Caco-2 (cell line): ENCODE measurements at regions not wholly inside any gene's neighbourhood (a gene's known extent, or its start where the extent isn't known, plus 50 kb on each side); places are given as distances from the start of the nearest gene placed in this dataset.

Experiments used
- BruUV-seq: library from RNA; stranded (reverse); fragments of 400-500 nt; replicated peaks from 2 replicates; lab custom pipeline; 2021; lab: Mats Ljungman, UMichigan
- CTCF ChIA-PET: fragments of 300-600 bp; sonication (Branson Sonifier 250); formaldehyde crosslinking; loops from one replicate; lab custom pipeline; 2022; ENCODE audit warnings: antibody characterized with exemption; lab: Charles Lee
- POLR2A ChIA-PET: fragments of 300-600 bp; sonication (Branson Sonifier 250); formaldehyde crosslinking; loops from one replicate; lab custom pipeline; 2022; ENCODE audit warnings: antibody characterized with exemption; lab: Charles Lee
- DNase-seq, 2 experiments: peaks; one replicate each; pipeline versions ENCODE4 v3.0.0 to v3.0.0-alpha.2; 2020 to 2022
- H3K27me3 ChIP-seq: replicated peaks from 2 replicates; pipeline ENCODE4 v1.6.0; 2011; ENCODE audit warnings: low read length; ENCODE audit not compliant: control insufficient read depth, insufficient read depth
- H3K36me3 ChIP-seq: 2 replicates; pipeline ENCODE4 v1.5.1; 2011; ENCODE audit warnings: low read length; ENCODE audit not compliant: control insufficient read depth, insufficient read depth
- H3K4me1 ChIP-seq: fragments of 250-450 bp; sonication (Bioruptor Pico); 2 replicates; pipeline ENCODE4 v1.5.1; 2020; ENCODE audit warnings: mild to moderate bottlenecking
- H3K4me3 ChIP-seq: 2 replicates; pipeline ENCODE4 v1.5.1; 2011; ENCODE audit warnings: low read depth, mild to moderate bottlenecking, control low read depth, low read length
- H3K9me3 ChIP-seq: fragments of 250-450 bp; sonication (Bioruptor Pico); 2 replicates; pipeline ENCODE4 v1.5.1; 2020; ENCODE audit warnings: mild to moderate bottlenecking, moderate library complexity
- H3K27ac Mint-ChIP-seq: one replicate; pipeline ENCODE4 v1.8.0; 2022; ENCODE audit warnings: mixed read lengths; ENCODE audit not compliant: unreplicated experiment
- H3K27me3 Mint-ChIP-seq: one replicate; pipeline ENCODE4 v1.8.0; 2022; ENCODE audit warnings: mixed read lengths; ENCODE audit not compliant: insufficient read depth, unreplicated experiment
- H3K36me3 Mint-ChIP-seq: one replicate; pipeline ENCODE4 v1.8.0; 2022; ENCODE audit warnings: mild to moderate bottlenecking, mixed read lengths; ENCODE audit not compliant: insufficient read depth, unreplicated experiment
- H3K4me1 Mint-ChIP-seq: one replicate; pipeline ENCODE4 v1.8.0; 2022; ENCODE audit warnings: low read depth, mixed read lengths; ENCODE audit not compliant: unreplicated experiment
- H3K4me3 Mint-ChIP-seq: one replicate; pipeline ENCODE4 v1.8.0; 2022; ENCODE audit warnings: mild to moderate bottlenecking, moderate library complexity, mixed read lengths; ENCODE audit not compliant: unreplicated experiment
- H3K9me3 Mint-ChIP-seq: one replicate; pipeline ENCODE4 v1.8.0; 2022; ENCODE audit warnings: mixed read lengths; ENCODE audit not compliant: unreplicated experiment
- CTCF ChIP-seq, 2 experiments: fragments of 200-600 bp in 1 of 2; IDR thresholded peaks; 1 replicate in 1 of 2; 2 replicates in 1 of 2; pipeline versions ENCODE4 v1.5.1 to v1.8.0; 2011 to 2022; ENCODE audit warnings: antibody characterized with exemption in 1 of 2, control low read depth in 1 of 2, inconsistent platforms in 1 of 2, low read depth in 1 of 2, low read length in 1 of 2, mild to moderate bottlenecking in 1 of 2, moderate library complexity in 1 of 2; ENCODE audit not compliant: insufficient read depth in 1 of 2, severe bottlenecking in 1 of 2, unreplicated experiment in 1 of 2
- intact Hi-C: fragments of 100-400 bp; cut with micrococcal nuclease; formaldehyde crosslinking; loops from one replicate; pipeline ENCODE4 v1.10.0; 2022; ENCODE audit not compliant: unreplicated experiment

- H3K36me3 Mint-ChIP-seq: no peaks in the 10 kb centered on the region
- POLR2A ChIA-PET: no interaction called here
These were observed 422.7 kb downstream of the MIAT start for GRCh38 chr22:27080036-27080578.

GRCh38 chr22:27080863-27081262, 423.5 kb downstream of the MIAT start:
- Mint-ChIP-seq H3K9me3 (no peaks in the 10 kb centered on the region), H3K36me3 (no peaks in the 10 kb centered on the region), H3K4me1 (no peaks in the 10 kb centered on the region), H3K27me3 (peaks cover 5% of the 10 kb centered on the region), H3K4me3 (no peak overlapping the region), H3K27ac (no peak overlapping the region)
- intact Hi-C loops: no loop called here
- POLR2A ChIA-PET: no interaction called here
- Histone ChIP-seq H3K4me3 (no peak overlapping the region), H3K4me1 (no peaks in the 10 kb centered on the region), H3K36me3 (no peaks in the 10 kb centered on the region), H3K27me3 (no peaks in the 10 kb centered on the region), H3K9me3 (no peaks in the 10 kb centered on the region)
- CTCF ChIA-PET: no interaction called here
- TF ChIP-seq CTCF (IDR thresholded peaks at IDR 0.05; ENCODE audit: insufficient read depth in 1 of 2, low read depth in 1 of 2, low read length in 1 of 2, severe bottlenecking in 1 of 2, unreplicated experiment in 1 of 2): no peak
- no peak for DNase-seq
- no TSS peak for BruUV-seq

More at GRCh38 chr22:27080036-27080578, 422.7 kb downstream of the MIAT start:
- CTCF ChIA-PET: no interaction called here
- Histone ChIP-seq H3K36me3 (no peaks in the 10 kb centered on the region), H3K27me3 (no peaks in the 10 kb centered on the region), H3K9me3 (no peaks in the 10 kb centered on the region), H3K4me1 (no peaks in the 10 kb centered on the region), H3K4me3 (no peak overlapping the region)
- H3K27ac Mint-ChIP-seq: no peak overlapping the region
- peaks cover 3% of the 10 kb centered on the region for H3K27me3 Mint-ChIP-seq
- H3K9me3 Mint-ChIP-seq: no peaks in the 10 kb centered on the region
- TF ChIP-seq CTCF (IDR thresholded peaks at IDR 0.05; ENCODE audit: insufficient read depth in 1 of 2, low read depth in 1 of 2, low read length in 1 of 2, severe bottlenecking in 1 of 2, unreplicated experiment in 1 of 2): no peak
- DNase-seq: no peak
- BruUV-seq: no TSS peak
- H3K4me1 Mint-ChIP-seq: no peaks in the 10 kb centered on the region
- intact Hi-C loops: no loop called here
- H3K4me3 Mint-ChIP-seq: no peak overlapping the region

- Histone ChIP-seq H3K4me3 (no peak overlapping the region), H3K9me3 (no peaks in the 10 kb centered on the region), H3K4me1 (no peaks in the 10 kb centered on the region), H3K36me3 (no peaks in the 10 kb centered on the region), H3K27me3 (no peaks in the 10 kb centered on the region)
- intact Hi-C loops: no loop called here
- peaks cover 13% of the 10 kb centered on the region for H3K27me3 Mint-ChIP-seq
- H3K4me1 Mint-ChIP-seq: no peaks in the 10 kb centered on the region
- CTCF ChIA-PET: interaction anchor here (0.5 kb wide), 1 partner anchor 1976 kb away, joined by 3 read pairs; no protein-coding TSS in a partner anchor
- POLR2A ChIA-PET: no interaction called here
- no peaks in the 10 kb centered on the region for H3K9me3 Mint-ChIP-seq
- no peak overlapping the region for H3K4me3 Mint-ChIP-seq
- no peak for TF ChIP-seq CTCF (IDR thresholded peaks at IDR 0.05; ENCODE audit: insufficient read depth in 1 of 2, low read depth in 1 of 2, low read length in 1 of 2, severe bottlenecking in 1 of 2, unreplicated experiment in 1 of 2)
- BruUV-seq: no TSS peak
- no peaks in the 10 kb centered on the region for H3K36me3 Mint-ChIP-seq
- H3K27ac Mint-ChIP-seq: no peak overlapping the region
- DNase-seq: no peak
These were observed 426.2 kb downstream of the MIAT start for GRCh38 chr22:27083610-27084009.
